ENCODE measurements at regions not wholly inside any gene's neighbourhood (a gene's known extent, or its start where the extent isn't known, plus 50 kb on each side); places are given as distances from the start of the nearest gene placed in this dataset.

GRCh38 chr1:177448036-177448615 lies 277.4 kb downstream of the BRINP2 start:
- TF ChIP-seq, protein P1, sequence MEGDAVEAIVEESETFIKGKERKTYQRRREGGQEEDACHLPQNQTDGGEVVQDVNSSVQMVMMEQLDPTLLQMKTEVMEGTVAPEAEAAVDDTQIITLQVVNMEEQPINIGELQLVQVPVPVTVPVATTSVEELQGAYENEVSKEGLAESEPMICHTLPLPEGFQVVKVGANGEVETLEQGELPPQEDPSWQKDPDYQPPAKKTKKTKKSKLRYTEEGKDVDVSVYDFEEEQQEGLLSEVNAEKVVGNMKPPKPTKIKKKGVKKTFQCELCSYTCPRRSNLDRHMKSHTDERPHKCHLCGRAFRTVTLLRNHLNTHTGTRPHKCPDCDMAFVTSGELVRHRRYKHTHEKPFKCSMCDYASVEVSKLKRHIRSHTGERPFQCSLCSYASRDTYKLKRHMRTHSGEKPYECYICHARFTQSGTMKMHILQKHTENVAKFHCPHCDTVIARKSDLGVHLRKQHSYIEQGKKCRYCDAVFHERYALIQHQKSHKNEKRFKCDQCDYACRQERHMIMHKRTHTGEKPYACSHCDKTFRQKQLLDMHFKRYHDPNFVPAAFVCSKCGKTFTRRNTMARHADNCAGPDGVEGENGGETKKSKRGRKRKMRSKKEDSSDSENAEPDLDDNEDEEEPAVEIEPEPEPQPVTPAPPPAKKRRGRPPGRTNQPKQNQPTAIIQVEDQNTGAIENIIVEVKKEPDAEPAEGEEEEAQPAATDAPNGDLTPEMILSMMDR (IDR thresholded peaks at IDR 0.05; ENCODE audit: low read depth, low read length) = no peak
- TF ChIP-seq POLR2A (IDR thresholded peaks at IDR 0.05; ENCODE audit: extremely low read depth, insufficient read length) = no peak
- TF ChIP-seq MAX (IDR thresholded peaks at IDR 0.05; ENCODE audit: low read depth, low read length) = no peak
